ENCODE measurements at regions not wholly inside any gene's neighbourhood (a gene's known extent, or its start where the extent isn't known, plus 50 kb on each side); places are given as distances from the start of the nearest gene placed in this dataset.
"Not testable (repeated sequence)": the region's sequence is repeated elsewhere in the genome, so short reads cannot be mapped to it uniquely, and the experiment has no call there.

- BruUV-seq (replicated peaks) = no TSS peak
- intact Hi-C loops (cut with micrococcal nuclease; ENCODE audit: unreplicated experiment) = loop anchor here (10.0 kb wide), 1 partner anchor 717 kb away; no protein-coding TSS in a partner anchor
- no peak for TF ChIP-seq ZNF354B (CRISPR knock-in tag; IDR thresholded peaks at IDR 0.05)
- TF ChIP-seq SMC3 (IDR thresholded peaks at IDR 0.05; ENCODE audit: low read length) = no peak
- no peak for TF ChIP-seq ZNF460 (CRISPR knock-in tag; IDR thresholded peaks at IDR 0.05; ENCODE audit: borderline replicate concordance)
- no peak for TF ChIP-seq MED1 (CRISPR knock-in tag; IDR thresholded peaks at IDR 0.05)
- TF ChIP-seq ZNF850 (CRISPR knock-in tag; conservative IDR thresholded peaks at IDR 0.05) = no peak
- no peak for TF ChIP-seq PRDM4 (CRISPR knock-in tag; IDR thresholded peaks at IDR 0.05; ENCODE audit: borderline replicate concordance)
- no peak for TF ChIP-seq ZNF33B (CRISPR knock-in tag; IDR thresholded peaks at IDR 0.05)
- TF ChIP-seq ZNF512 (CRISPR knock-in tag; IDR thresholded peaks at IDR 0.05) = no peak
- no peak for TF ChIP-seq ELF3 (CRISPR knock-in tag; IDR thresholded peaks at IDR 0.05)
- TF ChIP-seq SNAPC5 (CRISPR knock-in tag; IDR thresholded peaks at IDR 0.05; ENCODE audit: borderline replicate concordance) = no peak
- no peak for TF ChIP-seq NR2C2 (CRISPR knock-in tag; IDR thresholded peaks at IDR 0.05; ENCODE audit: borderline replicate concordance)
- no peak for TF ChIP-seq HOXA3 (CRISPR knock-in tag; IDR thresholded peaks at IDR 0.05)
- TF ChIP-seq WIZ (CRISPR knock-in tag; IDR thresholded peaks at IDR 0.05) = no peak
- no peak for TF ChIP-seq ZBTB7B (CRISPR knock-in tag; IDR thresholded peaks at IDR 0.05)
- TF ChIP-seq NFIB (CRISPR knock-in tag; IDR thresholded peaks at IDR 0.05; ENCODE audit: borderline replicate concordance) = no peak
Observed at GRCh38 chr1:55867304-55867843, 652.2 kb upstream of the USP24 start.

GRCh38 chr1:55865778-55866177, 650.6 kb upstream of the USP24 start:
- H3K9me3 ChIP-seq (ENCODE audit: low read length); BruUV-seq (replicated peaks); CTCF ChIA-PET (ENCODE audit: low intra/inter-chr PET ratio, low total read pairs); H3K79me2 ChIP-seq (ENCODE audit: insufficient read depth, low read length); H3K36me3 ChIP-seq (replicated peaks in 1 of 2; ENCODE audit: control insufficient read depth in 1 of 2, insufficient read depth in 2 of 2, low read length in 2 of 2); H3K4me2 ChIP-seq (ENCODE audit: low read depth, low read length); FAIRE-seq; ATAC-seq; H3K4me3 ChIP-seq (replicated peaks in 1 of 3; ENCODE audit: insufficient read depth in 1 of 3, low read depth in 2 of 3, low read length in 3 of 3); H3K27me3 ChIP-seq (ENCODE audit: control insufficient read depth in 1 of 2, insufficient read depth in 2 of 2, low read length in 2 of 2); H2AFZ ChIP-seq (ENCODE audit: low read length); H3K27ac ChIP-seq (ENCODE audit: extremely low read length, insufficient read depth, low read length); H3K9ac ChIP-seq (ENCODE audit: insufficient read depth, low read depth, low read length); POLR2A ChIA-PET; DNase-seq (ENCODE audit: low spot score); H3K4me1 ChIP-seq (ENCODE audit: insufficient read depth, low read length); H4K20me1 ChIP-seq (ENCODE audit: insufficient read depth, low read length): not testable (repeated sequence)
- intact Hi-C loops (cut with micrococcal nuclease; ENCODE audit: unreplicated experiment) = loop anchor here (10.0 kb wide), 1 partner anchor 719 kb away; no protein-coding TSS in a partner anchor
- in situ Hi-C loops (cut with HindIII; ENCODE audit: extremely low pct_ligation_motif_present, low pct_unique_long_range_greater_than_20kb) = loop anchor here (25.0 kb wide), 1 partner anchor 722 kb away; the partner anchor contains the start of gene PLPP3
- WGBS (ENCODE audit: low lambda C conversion rate) = 40% methylated on average over 7 of the region's 7 CpGs

More at GRCh38 chr1:55867304-55867843, 652.2 kb upstream of the USP24 start:
- Histone ChIP-seq H3K9me3 (ENCODE audit: low read length) (no peaks in the 10 kb centered on the region), H3K4me1 (ENCODE audit: insufficient read depth, low read length) (no peaks in the 10 kb centered on the region), H3K9ac (ENCODE audit: insufficient read depth, low read depth, low read length) (no peak overlapping the region), H3K27ac (ENCODE audit: extremely low read length, insufficient read depth, low read length) (no peak overlapping the region), H3K79me2 (ENCODE audit: insufficient read depth, low read length) (no peaks in the 10 kb centered on the region), H3K36me3 (replicated peaks in 1 of 2; ENCODE audit: control insufficient read depth in 1 of 2, insufficient read depth in 2 of 2, low read length in 2 of 2) (no peaks in the 10 kb centered on the region), H4K20me1 (ENCODE audit: insufficient read depth, low read length) (no peaks in the 10 kb centered on the region), H3K27me3 (ENCODE audit: control insufficient read depth in 1 of 2, insufficient read depth in 2 of 2, low read length in 2 of 2) (0 out of 5 replicates have a peak, but pooled peaks cover 0 to 4% of the 10 kb centered on the region in 2 experiments), H2AFZ (ENCODE audit: low read length) (no peak overlapping the region), H3K4me3 (replicated peaks in 1 of 3; ENCODE audit: insufficient read depth in 1 of 3, low read depth in 2 of 3, low read length in 3 of 3) (no peak overlapping the region), H3K4me2 (ENCODE audit: low read depth, low read length) (no peak overlapping the region)
- ATAC-seq (no peak), FAIRE-seq (no peak), DNase-seq (ENCODE audit: low spot score) (no peak)
- in situ Hi-C loops (cut with HindIII; ENCODE audit: extremely low pct_ligation_motif_present, low pct_unique_long_range_greater_than_20kb) = loop anchor here (25.0 kb wide), 1 partner anchor 720 kb away; the partner anchor contains the start of gene PLPP3
- WGBS (ENCODE audit: low lambda C conversion rate) = 53% methylated on average over 3 of the region's 3 CpGs
- ChIA-PET POLR2A (no interaction called here), CTCF (ENCODE audit: low intra/inter-chr PET ratio, low total read pairs) (no interaction called here)
